ENCODE measurements at regions not wholly inside any gene's neighbourhood (a gene's known extent, or its start where the extent isn't known, plus 50 kb on each side); places are given as distances from the start of the nearest gene placed in this dataset.
"Not testable (repeated sequence)": the region's sequence is repeated elsewhere in the genome, so short reads cannot be mapped to it uniquely, and the experiment has no call there.

- DNase-seq (ENCODE audit: low spot score) (no peak), ATAC-seq (ENCODE audit: low read depth) (0 out of 3 replicates have a peak, but pooled peaks have one; percentile 36)
- H3K36me3 ChIP-seq (ENCODE audit: low read depth) = no peaks in the 10 kb centered on the region
- no peaks in the 10 kb centered on the region for H3K9me3 ChIP-seq (ENCODE audit: severe bottlenecking)
- no peak overlapping the region for H3K27ac ChIP-seq (ENCODE audit: poor library complexity, severe bottlenecking)
- no peak overlapping the region for H3K4me3 ChIP-seq (ENCODE audit: severe bottlenecking)
- TF ChIP-seq CTCF (IDR thresholded peaks at IDR 0.05; ENCODE audit: poor library complexity, severe bottlenecking) = no peak
- H3K27me3 ChIP-seq (ENCODE audit: insufficient read depth, poor library complexity, severe bottlenecking) = no peaks in the 10 kb centered on the region
- no peaks in the 10 kb centered on the region for H3K4me1 ChIP-seq (ENCODE audit: insufficient read depth, poor library complexity, severe bottlenecking)
These were observed 73.5 kb upstream of the MEGF10 start for GRCh38 chr5:127216898-127217675.

- H3K27me3 ChIP-seq (ENCODE audit: insufficient read depth, poor library complexity, severe bottlenecking); H3K9me3 ChIP-seq (ENCODE audit: severe bottlenecking); ATAC-seq (ENCODE audit: low read depth); H3K4me3 ChIP-seq (ENCODE audit: severe bottlenecking); DNase-seq (ENCODE audit: low spot score); H3K27ac ChIP-seq (ENCODE audit: poor library complexity, severe bottlenecking); H3K36me3 ChIP-seq (ENCODE audit: low read depth); H3K4me1 ChIP-seq (ENCODE audit: insufficient read depth, poor library complexity, severe bottlenecking): not testable (repeated sequence)
These were observed 68.7 kb upstream of the MEGF10 start for GRCh38 chr5:127221936-127222335.

- not testable (repeated sequence) for DNase-seq (ENCODE audit: low spot score); ATAC-seq (ENCODE audit: low read depth); H3K36me3 ChIP-seq (ENCODE audit: low read depth); H3K9me3 ChIP-seq (ENCODE audit: severe bottlenecking); H3K27ac ChIP-seq (ENCODE audit: poor library complexity, severe bottlenecking); H3K4me3 ChIP-seq (ENCODE audit: severe bottlenecking); H3K4me1 ChIP-seq (ENCODE audit: insufficient read depth, poor library complexity, severe bottlenecking); H3K27me3 ChIP-seq (ENCODE audit: insufficient read depth, poor library complexity, severe bottlenecking)
These were observed 67.9 kb upstream of the MEGF10 start for GRCh38 chr5:127222571-127223156.

GRCh38 chr5:127223256-127223974 is 67.2 kb upstream of the MEGF10 start:
- no peak for TF ChIP-seq CTCF (IDR thresholded peaks at IDR 0.05; ENCODE audit: poor library complexity, severe bottlenecking)
- no peak overlapping the region for H3K4me3 ChIP-seq (ENCODE audit: severe bottlenecking)
- ATAC-seq (ENCODE audit: low read depth) (no peak), DNase-seq (ENCODE audit: low spot score) (no peak)
- no peaks in the 10 kb centered on the region for H3K9me3 ChIP-seq (ENCODE audit: severe bottlenecking)
- no peaks in the 10 kb centered on the region for H3K4me1 ChIP-seq (ENCODE audit: insufficient read depth, poor library complexity, severe bottlenecking)
- H3K36me3 ChIP-seq (ENCODE audit: low read depth) = no peaks in the 10 kb centered on the region
- H3K27me3 ChIP-seq (ENCODE audit: insufficient read depth, poor library complexity, severe bottlenecking) = no peaks in the 10 kb centered on the region
- no peak overlapping the region for H3K27ac ChIP-seq (ENCODE audit: poor library complexity, severe bottlenecking)

- Histone ChIP-seq H3K4me3 (ENCODE audit: severe bottlenecking) (no peak overlapping the region), H3K4me1 (ENCODE audit: insufficient read depth, poor library complexity, severe bottlenecking) (peaks cover 4% of the 10 kb centered on the region), H3K27ac (ENCODE audit: poor library complexity, severe bottlenecking) (no peak overlapping the region), H3K36me3 (ENCODE audit: low read depth) (no peaks in the 10 kb centered on the region), H3K27me3 (ENCODE audit: insufficient read depth, poor library complexity, severe bottlenecking) (no peaks in the 10 kb centered on the region), H3K9me3 (ENCODE audit: severe bottlenecking) (no peaks in the 10 kb centered on the region)
- DNase-seq (ENCODE audit: low spot score) (no peak), ATAC-seq (ENCODE audit: low read depth) (no peak)
- no peak for TF ChIP-seq CTCF (IDR thresholded peaks at IDR 0.05; ENCODE audit: poor library complexity, severe bottlenecking)
These were observed 62.7 kb upstream of the MEGF10 start for GRCh38 chr5:127227881-127228280.

Data from RWPE2 (cell line).